Endothelial cell (in vitro differentiated cells): ENCODE measurements at regions not wholly inside any gene's neighbourhood (a gene's known extent, or its start where the extent isn't known, plus 50 kb on each side); places are given as distances from the start of the nearest gene placed in this dataset.

Experiments
- DNase-seq: peaks from one replicate; pipeline ENCODE4 v3.0.0; 2021; ENCODE audit warnings: low spot score
- H3K27ac Mint-ChIP-seq: one replicate; pipeline ENCODE4 v1.8.0; 2021; ENCODE audit warnings: mixed read lengths, inconsistent platforms; ENCODE audit not compliant: unreplicated experiment
- H3K27me3 Mint-ChIP-seq: one replicate; pipeline ENCODE4 v1.8.0; 2021; ENCODE audit warnings: mild to moderate bottlenecking, moderate library complexity, mixed read lengths, inconsistent platforms; ENCODE audit not compliant: unreplicated experiment
- H3K36me3 Mint-ChIP-seq: one replicate; pipeline ENCODE4 v1.8.0; 2021; ENCODE audit warnings: mild to moderate bottlenecking, low read depth, mixed read lengths, inconsistent platforms; ENCODE audit not compliant: unreplicated experiment
- H3K4me1 Mint-ChIP-seq: one replicate; pipeline ENCODE4 v1.8.0; 2021; ENCODE audit warnings: mild to moderate bottlenecking, mixed read lengths, inconsistent platforms; ENCODE audit not compliant: unreplicated experiment
- H3K4me3 Mint-ChIP-seq: one replicate; pipeline ENCODE4 v1.8.0; 2021; ENCODE audit warnings: mild to moderate bottlenecking, mixed read lengths, inconsistent platforms; ENCODE audit not compliant: unreplicated experiment
- H3K9me3 Mint-ChIP-seq: one replicate; pipeline ENCODE4 v1.8.0; 2021; ENCODE audit warnings: mixed read lengths, inconsistent platforms; ENCODE audit not compliant: unreplicated experiment
- TF ChIP-seq, protein P1 (sequence below): fragments of 200-600 bp; sonication (generic); IDR thresholded peaks from one replicate; pipeline ENCODE4 v1.5.0; 2021; ENCODE audit warnings: antibody characterized with exemption; ENCODE audit not compliant: unreplicated experiment

DNA sequence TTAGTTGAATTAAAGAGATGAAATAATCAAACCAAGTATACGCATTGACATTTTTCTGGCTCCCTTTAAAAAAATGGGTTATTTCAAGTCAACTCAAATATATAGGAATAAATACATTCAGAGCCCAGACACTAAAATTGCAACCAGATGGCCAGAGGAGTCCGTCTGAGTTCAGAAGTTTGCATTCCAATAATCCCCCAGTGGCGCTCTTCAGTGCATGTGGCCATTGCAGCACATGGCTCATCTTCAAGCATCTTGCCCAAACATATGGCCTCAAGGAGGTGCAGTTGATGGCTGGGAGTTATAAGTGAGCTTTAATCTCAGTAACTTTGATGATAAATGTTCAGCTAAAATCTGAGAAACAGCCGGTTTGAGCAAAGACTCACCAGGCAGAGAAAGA, 295.8 kb upstream of the LRRN1 start:
- peaks cover 42% of the 10 kb centered on the region for H3K9me3 Mint-ChIP-seq
- H3K27me3 Mint-ChIP-seq: no peaks in the 10 kb centered on the region
- TF ChIP-seq, protein P1, sequence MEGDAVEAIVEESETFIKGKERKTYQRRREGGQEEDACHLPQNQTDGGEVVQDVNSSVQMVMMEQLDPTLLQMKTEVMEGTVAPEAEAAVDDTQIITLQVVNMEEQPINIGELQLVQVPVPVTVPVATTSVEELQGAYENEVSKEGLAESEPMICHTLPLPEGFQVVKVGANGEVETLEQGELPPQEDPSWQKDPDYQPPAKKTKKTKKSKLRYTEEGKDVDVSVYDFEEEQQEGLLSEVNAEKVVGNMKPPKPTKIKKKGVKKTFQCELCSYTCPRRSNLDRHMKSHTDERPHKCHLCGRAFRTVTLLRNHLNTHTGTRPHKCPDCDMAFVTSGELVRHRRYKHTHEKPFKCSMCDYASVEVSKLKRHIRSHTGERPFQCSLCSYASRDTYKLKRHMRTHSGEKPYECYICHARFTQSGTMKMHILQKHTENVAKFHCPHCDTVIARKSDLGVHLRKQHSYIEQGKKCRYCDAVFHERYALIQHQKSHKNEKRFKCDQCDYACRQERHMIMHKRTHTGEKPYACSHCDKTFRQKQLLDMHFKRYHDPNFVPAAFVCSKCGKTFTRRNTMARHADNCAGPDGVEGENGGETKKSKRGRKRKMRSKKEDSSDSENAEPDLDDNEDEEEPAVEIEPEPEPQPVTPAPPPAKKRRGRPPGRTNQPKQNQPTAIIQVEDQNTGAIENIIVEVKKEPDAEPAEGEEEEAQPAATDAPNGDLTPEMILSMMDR: no peak
- no peaks in the 10 kb centered on the region for H3K36me3 Mint-ChIP-seq
- no peak for DNase-seq
- no peak overlapping the region for H3K4me3 Mint-ChIP-seq
- no peaks in the 10 kb centered on the region for H3K4me1 Mint-ChIP-seq
- no peak overlapping the region for H3K27ac Mint-ChIP-seq

DNA sequence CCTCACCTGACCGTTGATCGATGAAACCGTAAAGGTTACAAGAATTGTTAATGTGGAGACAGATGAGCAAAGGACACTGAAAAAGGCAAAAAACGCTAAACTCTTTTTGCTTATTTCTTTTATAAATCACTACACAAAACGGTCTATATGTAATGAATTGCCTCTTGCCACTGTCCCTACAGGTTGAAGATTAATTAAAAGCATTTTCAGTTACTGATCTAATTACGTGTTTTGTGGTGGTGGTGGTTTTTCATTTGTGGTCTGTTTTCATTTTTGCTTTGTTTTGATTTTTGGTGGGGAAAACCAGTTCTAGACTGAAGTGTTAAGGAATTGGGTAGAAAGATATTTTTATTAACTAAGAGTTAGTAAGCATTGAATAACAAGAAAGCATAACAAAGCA, 299.2 kb upstream of the LRRN1 start:
- no peak overlapping the region for H3K27ac Mint-ChIP-seq
- TF ChIP-seq, protein P1: no peak
- no peak for DNase-seq
- no peaks in the 10 kb centered on the region for H3K4me1 Mint-ChIP-seq
- H3K36me3 Mint-ChIP-seq: no peaks in the 10 kb centered on the region
- H3K9me3 Mint-ChIP-seq: peaks cover 42% of the 10 kb centered on the region
- H3K4me3 Mint-ChIP-seq: no peak overlapping the region
- H3K27me3 Mint-ChIP-seq: peaks cover 2% of the 10 kb centered on the region

DNA sequence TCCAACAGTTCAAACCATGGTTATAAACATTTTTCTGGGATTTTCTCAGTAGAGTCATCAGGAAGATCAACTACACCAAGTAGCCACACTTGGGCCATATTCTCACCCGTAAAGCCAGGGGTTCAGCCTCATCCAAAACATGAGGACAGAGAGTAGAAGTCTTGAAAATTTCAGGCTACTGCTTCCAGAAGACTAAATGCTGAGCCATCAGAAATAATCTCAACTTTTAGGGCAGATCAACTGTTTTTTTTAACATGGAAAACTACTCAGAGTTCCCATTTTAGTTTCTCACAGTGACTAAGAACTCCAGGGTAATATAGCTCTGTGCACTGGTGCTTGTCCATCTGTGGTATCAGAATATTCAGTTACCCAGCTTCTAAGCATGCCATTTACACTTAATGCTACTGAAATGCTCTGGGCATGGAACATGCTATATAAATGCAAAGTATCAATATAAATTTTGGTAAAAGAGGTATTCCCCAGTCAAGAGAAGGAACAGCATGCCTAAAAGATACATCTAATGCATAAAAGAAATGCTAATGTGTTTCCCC, 300.1 kb upstream of the LRRN1 start:
- Mint-ChIP-seq H3K9me3 (peaks cover 35% of the 10 kb centered on the region), H3K36me3 (no peaks in the 10 kb centered on the region), H3K27me3 (peaks cover 2% of the 10 kb centered on the region), H3K4me3 (no peak overlapping the region), H3K27ac (no peak overlapping the region), H3K4me1 (no peaks in the 10 kb centered on the region)
- no peak for DNase-seq
- TF ChIP-seq, protein P1: no peak

DNA sequence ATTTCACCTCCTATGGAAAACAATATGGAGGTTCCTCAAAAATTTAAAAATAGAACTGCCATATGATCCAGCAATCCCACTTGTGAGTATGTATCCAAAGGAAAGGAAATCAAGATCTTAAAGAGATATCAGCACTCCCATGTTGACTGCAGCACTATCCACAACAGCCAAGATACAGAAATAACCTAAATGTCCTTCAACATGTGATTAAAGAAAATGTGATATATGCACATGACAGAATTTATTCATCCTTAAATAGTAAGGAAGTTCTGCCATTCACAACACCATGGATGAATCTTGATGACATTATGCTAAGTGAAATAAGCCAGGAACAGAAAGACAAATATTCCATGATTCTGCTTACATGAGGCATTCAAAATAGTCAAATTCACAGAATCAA, 303.6 kb upstream of the LRRN1 start:
- no peaks in the 10 kb centered on the region for H3K4me1 Mint-ChIP-seq
- H3K27ac Mint-ChIP-seq: no peak overlapping the region
- TF ChIP-seq, protein P1: no peak
- H3K27me3 Mint-ChIP-seq: peaks cover 2% of the 10 kb centered on the region
- peaks cover 42% of the 10 kb centered on the region for H3K9me3 Mint-ChIP-seq
- DNase-seq: no peak
- H3K4me3 Mint-ChIP-seq: no peak overlapping the region
- H3K36me3 Mint-ChIP-seq: no peaks in the 10 kb centered on the region

DNA sequence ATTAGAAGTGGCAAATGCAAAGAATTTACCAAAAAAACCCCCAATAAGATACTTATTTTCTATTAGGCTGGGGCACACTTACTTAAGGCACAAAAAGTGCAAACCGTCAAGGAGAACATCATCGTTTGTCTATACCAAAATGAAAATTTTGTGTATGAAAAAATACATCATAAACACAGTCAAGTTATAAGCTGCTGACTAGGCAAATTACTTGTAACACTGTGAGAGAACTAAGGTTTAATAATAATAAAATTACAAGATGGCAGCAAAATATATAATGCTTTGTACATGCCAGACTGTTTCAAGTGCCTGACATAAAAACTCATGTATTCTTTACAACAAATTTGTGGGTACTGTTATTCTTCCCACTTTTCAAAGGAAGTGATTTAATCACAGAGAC, 297.2 kb upstream of the CRBN start:
- H3K36me3 Mint-ChIP-seq: no peaks in the 10 kb centered on the region
- peaks cover 15% of the 10 kb centered on the region for H3K9me3 Mint-ChIP-seq
- TF ChIP-seq, protein P1: no peak
- no peaks in the 10 kb centered on the region for H3K27me3 Mint-ChIP-seq
- no peak for DNase-seq
- no peak overlapping the region for H3K27ac Mint-ChIP-seq
- no peaks in the 10 kb centered on the region for H3K4me1 Mint-ChIP-seq
- H3K4me3 Mint-ChIP-seq: no peak overlapping the region
